Activated CD4-positive, alpha-beta memory T cell treated with anti-CD3 and anti-CD28 coated beads for 36 hours (primary cell): ENCODE measurements at regions not wholly inside any gene's neighbourhood (a gene's known extent, or its start where the extent isn't known, plus 50 kb on each side); places are given as distances from the start of the nearest gene placed in this dataset.

ENCODE experiments used
- CTCF ChIA-PET: fragments of 350-600 bp; sonication (Branson Sonifier 250); formaldehyde crosslinking; loops from one replicate; lab custom pipeline; 2021; ENCODE audit warnings: antibody characterized with exemption, inconsistent platforms; lab: Charles Lee
- POLR2A ChIA-PET: fragments of 350-600 bp; sonication (Branson Sonifier 250); formaldehyde crosslinking; loops from one replicate; lab custom pipeline; 2021; ENCODE audit warnings: antibody characterized with exemption; lab: Charles Lee
- DNase-seq: peaks from one replicate; pipeline ENCODE4 v3.0.0-alpha.2; 2020
- H3K27ac Mint-ChIP-seq: one replicate; pipeline ENCODE4 v1.8.0; 2021; ENCODE audit warnings: mixed read lengths
- H3K27me3 Mint-ChIP-seq: one replicate; pipeline ENCODE4 v1.8.0; 2021; ENCODE audit warnings: mixed read lengths
- H3K36me3 Mint-ChIP-seq: one replicate; pipeline ENCODE4 v1.8.0; 2021; ENCODE audit warnings: mixed read lengths
- H3K4me1 Mint-ChIP-seq: one replicate; pipeline ENCODE4 v1.8.0; 2021; ENCODE audit warnings: low read depth, mixed read lengths
- H3K4me3 Mint-ChIP-seq: one replicate; pipeline ENCODE4 v1.8.0; 2021; ENCODE audit warnings: mild to moderate bottlenecking, mixed read lengths
- H3K9me3 Mint-ChIP-seq: one replicate; pipeline ENCODE4 v1.8.0; 2021; ENCODE audit warnings: mixed read lengths
- intact Hi-C: fragments of 100-400 bp; cut with micrococcal nuclease; formaldehyde crosslinking; loops from one replicate; pipeline ENCODE4 v1.15.1; 2023

- no peak overlapping the region for H3K4me3 Mint-ChIP-seq
- ChIA-PET CTCF (no interaction called here), POLR2A (no interaction called here)
- intact Hi-C loops = no loop called here
- no peaks in the 10 kb centered on the region for H3K9me3 Mint-ChIP-seq
- H3K27me3 Mint-ChIP-seq = peaks cover 4% of the 10 kb centered on the region
- DNase-seq = no peak
- H3K36me3 Mint-ChIP-seq = no peaks in the 10 kb centered on the region
- no peak overlapping the region for H3K27ac Mint-ChIP-seq
- no peaks in the 10 kb centered on the region for H3K4me1 Mint-ChIP-seq
These were observed 106.0 kb downstream of the RPL22L1 start for GRCh38 chr3:170764017-170764416.

- no peak overlapping the region for H3K27ac Mint-ChIP-seq
- H3K36me3 Mint-ChIP-seq = no peaks in the 10 kb centered on the region
- POLR2A ChIA-PET = no interaction called here
- CTCF ChIA-PET = no interaction called here
- intact Hi-C loops = no loop called here
- no peaks in the 10 kb centered on the region for H3K4me1 Mint-ChIP-seq
- H3K27me3 Mint-ChIP-seq = peaks cover 4% of the 10 kb centered on the region
- H3K4me3 Mint-ChIP-seq = no peak overlapping the region
- H3K9me3 Mint-ChIP-seq = no peaks in the 10 kb centered on the region
- no peak for DNase-seq
These were observed 107.9 kb downstream of the RPL22L1 start for GRCh38 chr3:170762064-170762463.

GRCh38 chr3:170761103-170761502, 108.9 kb downstream of the RPL22L1 start:
- H3K4me1 Mint-ChIP-seq = no peaks in the 10 kb centered on the region
- no peaks in the 10 kb centered on the region for H3K9me3 Mint-ChIP-seq
- no peak for DNase-seq
- no peaks in the 10 kb centered on the region for H3K36me3 Mint-ChIP-seq
- ChIA-PET POLR2A (no interaction called here), CTCF (no interaction called here)
- intact Hi-C loops = no loop called here
- H3K27me3 Mint-ChIP-seq = peaks cover 2% of the 10 kb centered on the region
- no peak overlapping the region for H3K4me3 Mint-ChIP-seq
- no peak overlapping the region for H3K27ac Mint-ChIP-seq

DNA sequence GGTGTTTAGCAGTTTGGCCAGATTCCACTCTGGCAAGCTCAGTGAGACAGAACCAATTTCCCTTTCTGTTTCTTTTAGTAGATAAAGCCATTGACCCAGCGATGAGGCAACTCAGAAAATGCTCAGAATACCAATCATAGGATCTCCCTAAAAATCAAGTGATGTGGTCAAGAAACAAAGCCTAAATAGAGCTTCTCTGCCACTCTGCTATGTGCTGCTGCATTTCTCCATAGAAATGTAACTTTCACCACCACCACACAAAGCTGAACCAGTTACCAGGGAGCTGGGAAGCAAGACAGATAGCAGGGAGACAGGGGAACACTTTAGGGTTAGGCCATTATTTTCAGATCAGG, 109.8 kb downstream of the RPL22L1 start:
- no peaks in the 10 kb centered on the region for H3K4me1 Mint-ChIP-seq
- no peak overlapping the region for H3K27ac Mint-ChIP-seq
- H3K4me3 Mint-ChIP-seq = no peak overlapping the region
- ChIA-PET POLR2A (interaction anchor here (0.6 kb wide), 1 partner anchor 109 kb away, joined by 4 read pairs; no protein-coding TSS in a partner anchor), CTCF (no interaction called here)
- DNase-seq = no peak
- no peaks in the 10 kb centered on the region for H3K36me3 Mint-ChIP-seq
- no peaks in the 10 kb centered on the region for H3K9me3 Mint-ChIP-seq
- peaks cover 1% of the 10 kb centered on the region for H3K27me3 Mint-ChIP-seq
- intact Hi-C loops = no loop called here

GRCh38 chr3:170759511-170760173, 110.4 kb downstream of the RPL22L1 start:
- Mint-ChIP-seq H3K27me3 (peaks cover 1% of the 10 kb centered on the region), H3K27ac (no peak overlapping the region), H3K4me3 (no peak overlapping the region), H3K9me3 (no peaks in the 10 kb centered on the region), H3K36me3 (no peaks in the 10 kb centered on the region), H3K4me1 (no peaks in the 10 kb centered on the region)
- ChIA-PET CTCF (no interaction called here), POLR2A (interaction anchor here (0.6 kb wide), 1 partner anchor 109 kb away, joined by 4 read pairs; no protein-coding TSS in a partner anchor)
- intact Hi-C loops = no loop called here
- DNase-seq = no peak

- H3K4me3 Mint-ChIP-seq = no peak overlapping the region
- H3K9me3 Mint-ChIP-seq = no peaks in the 10 kb centered on the region
- ChIA-PET POLR2A (interaction anchor here (0.6 kb wide), 1 partner anchor 1141 kb away, joined by 3 read pairs; no protein-coding TSS in a partner anchor), CTCF (no interaction called here)
- H3K4me1 Mint-ChIP-seq = no peaks in the 10 kb centered on the region
- no peaks in the 10 kb centered on the region for H3K36me3 Mint-ChIP-seq
- no peak for DNase-seq
- peaks cover 8% of the 10 kb centered on the region for H3K27me3 Mint-ChIP-seq
- no peak overlapping the region for H3K27ac Mint-ChIP-seq
- intact Hi-C loops = no loop called here
These were observed 113.0 kb downstream of the RPL22L1 start for GRCh38 chr3:170757038-170757437.

GRCh38 chr3:170754311-170754693, 115.7 kb downstream of the RPL22L1 start:
- H3K9me3 Mint-ChIP-seq = no peaks in the 10 kb centered on the region
- intact Hi-C loops = no loop called here
- no peaks in the 10 kb centered on the region for H3K36me3 Mint-ChIP-seq
- H3K4me3 Mint-ChIP-seq = no peak overlapping the region
- peaks cover 14% of the 10 kb centered on the region for H3K27me3 Mint-ChIP-seq
- H3K27ac Mint-ChIP-seq = no peak overlapping the region
- ChIA-PET CTCF (no interaction called here), POLR2A (no interaction called here)
- DNase-seq = no peak
- H3K4me1 Mint-ChIP-seq = no peaks in the 10 kb centered on the region

GRCh38 chr3:170753421-170754310, 116.3 kb downstream of the RPL22L1 start:
- peaks cover 18% of the 10 kb centered on the region for H3K27me3 Mint-ChIP-seq
- no peaks in the 10 kb centered on the region for H3K4me1 Mint-ChIP-seq
- no peaks in the 10 kb centered on the region for H3K9me3 Mint-ChIP-seq
- no peak for DNase-seq
- ChIA-PET CTCF (no interaction called here), POLR2A (interaction anchor here (0.6 kb wide), 1 partner anchor 485 kb away, joined by 4 read pairs; no protein-coding TSS in a partner anchor)
- H3K4me3 Mint-ChIP-seq = no peak overlapping the region
- H3K36me3 Mint-ChIP-seq = no peaks in the 10 kb centered on the region
- no peak overlapping the region for H3K27ac Mint-ChIP-seq
- intact Hi-C loops = no loop called here

DNA sequence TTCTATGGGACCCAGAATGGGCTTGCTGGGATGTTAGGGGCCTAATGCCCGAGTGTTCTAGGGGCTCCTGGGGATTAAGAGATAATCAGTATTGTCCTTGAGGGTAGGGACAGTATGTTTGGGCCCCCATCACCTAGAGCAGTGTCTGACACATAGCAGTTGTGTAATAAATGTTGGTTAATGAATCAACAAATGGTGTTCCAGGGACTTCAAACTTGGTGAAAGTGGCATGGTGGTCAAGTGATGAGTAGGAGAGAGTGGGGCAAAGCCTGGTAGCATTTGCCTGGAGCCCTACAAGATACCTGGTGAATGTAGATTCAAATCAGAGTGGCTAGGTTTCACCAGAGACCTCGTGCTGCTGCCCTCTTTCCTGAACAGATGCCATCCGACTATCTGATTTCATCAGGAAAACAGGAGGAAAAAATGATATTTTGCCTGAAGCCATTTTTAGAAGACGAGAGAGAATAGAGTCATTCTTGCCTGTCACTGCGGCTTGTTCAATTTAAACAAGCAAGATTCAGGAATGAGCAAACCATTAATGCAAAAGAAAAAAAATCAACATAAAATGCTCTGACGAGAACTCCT, 117.3 kb downstream of the RPL22L1 start:
- Mint-ChIP-seq H3K27me3 (peaks cover 18% of the 10 kb centered on the region), H3K4me1 (no peaks in the 10 kb centered on the region), H3K4me3 (no peak overlapping the region), H3K27ac (no peak overlapping the region), H3K36me3 (no peaks in the 10 kb centered on the region), H3K9me3 (no peaks in the 10 kb centered on the region)
- ChIA-PET CTCF (no interaction called here), POLR2A (no interaction called here)
- DNase-seq = no peak
- intact Hi-C loops = no loop called here

DNA sequence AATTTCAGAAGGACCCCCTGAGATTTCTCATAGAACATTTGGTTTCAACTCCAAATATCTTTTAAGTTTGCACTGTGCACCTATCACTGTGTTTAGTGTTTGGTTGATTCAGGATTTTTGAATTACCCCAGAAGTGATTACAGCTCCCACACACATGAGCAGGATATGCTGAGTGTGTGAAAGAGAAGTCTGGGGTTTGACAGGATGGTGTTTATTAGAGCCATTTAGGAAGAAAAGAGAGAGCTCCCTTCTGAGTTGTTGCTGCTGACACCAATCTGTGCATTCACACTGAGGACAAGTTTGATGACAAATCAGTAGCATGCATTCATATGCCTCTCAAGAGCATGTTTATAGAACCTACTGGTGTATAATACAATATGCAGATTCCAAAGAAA, 118.1 kb downstream of the RPL22L1 start:
- Mint-ChIP-seq H3K4me3 (no peak overlapping the region), H3K9me3 (no peaks in the 10 kb centered on the region), H3K27me3 (peaks cover 16% of the 10 kb centered on the region), H3K4me1 (no peaks in the 10 kb centered on the region), H3K36me3 (no peaks in the 10 kb centered on the region), H3K27ac (no peak overlapping the region)
- CTCF ChIA-PET = no interaction called here
- POLR2A ChIA-PET = no interaction called here
- no peak for DNase-seq
- intact Hi-C loops = no loop called here

- no peak for DNase-seq
- no peak overlapping the region for H3K27ac Mint-ChIP-seq
- no peaks in the 10 kb centered on the region for H3K36me3 Mint-ChIP-seq
- CTCF ChIA-PET = no interaction called here
- H3K9me3 Mint-ChIP-seq = no peaks in the 10 kb centered on the region
- H3K4me3 Mint-ChIP-seq = no peak overlapping the region
- H3K27me3 Mint-ChIP-seq = peaks cover 16% of the 10 kb centered on the region
- H3K4me1 Mint-ChIP-seq = no peaks in the 10 kb centered on the region
- intact Hi-C loops = no loop called here
- POLR2A ChIA-PET = no interaction called here
These were observed 118.7 kb downstream of the RPL22L1 start for GRCh38 chr3:170751083-170751898.

DNA sequence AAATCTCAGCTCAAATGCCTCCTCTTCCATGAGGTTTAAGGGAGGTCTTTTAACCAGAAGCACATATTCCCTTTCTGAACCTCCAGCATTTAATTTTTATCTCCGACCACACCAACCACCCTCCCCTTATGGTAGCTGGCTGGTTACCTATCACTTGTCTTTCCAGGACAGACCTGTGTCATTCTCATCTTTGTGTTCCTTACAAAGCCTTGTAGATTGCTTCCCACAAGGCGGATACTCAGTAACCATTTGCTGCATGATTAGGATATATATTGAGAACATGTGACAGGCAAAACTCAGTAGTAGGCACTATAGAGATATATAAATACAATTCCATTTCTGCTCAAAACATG, 119.5 kb downstream of the RPL22L1 start:
- intact Hi-C loops = no loop called here
- no peaks in the 10 kb centered on the region for H3K4me1 Mint-ChIP-seq
- POLR2A ChIA-PET = no interaction called here
- no peaks in the 10 kb centered on the region for H3K9me3 Mint-ChIP-seq
- CTCF ChIA-PET = no interaction called here
- no peaks in the 10 kb centered on the region for H3K36me3 Mint-ChIP-seq
- H3K27ac Mint-ChIP-seq = no peak overlapping the region
- peaks cover 16% of the 10 kb centered on the region for H3K27me3 Mint-ChIP-seq
- no peak overlapping the region for H3K4me3 Mint-ChIP-seq
- no peak for DNase-seq
